GM19468 (cell line): ENCODE measurements at regions not wholly inside any gene's neighbourhood (a gene's known extent, or its start where the extent isn't known, plus 50 kb on each side); places are given as distances from the start of the nearest gene placed in this dataset.

ENCODE experiments used
- ATAC-seq: cut with Tn5 transposase; IDR thresholded peaks from one replicate; pipeline ENCODE4 v1.9.1; 2021; ENCODE audit warnings: mild to moderate bottlenecking, moderate library complexity, moderate number of reproducible peaks; ENCODE audit not compliant: unreplicated experiment; ENCODE audit errors: extremely low read depth

- ATAC-seq = no peak
Observed at GRCh38 chr15:46450810-46451182, 816.0 kb downstream of the SQOR start.

GRCh38 chr15:46452297-46452820 is 817.5 kb downstream of the SQOR start:
- ATAC-seq = no peak

- no peak for ATAC-seq
Observed at GRCh38 chr15:46456456-46456855, 821.6 kb downstream of the SQOR start.

GRCh38 chr15:46460431-46461094 is 825.7 kb downstream of the SQOR start:
- no peak for ATAC-seq

- ATAC-seq = no peak
Observed at GRCh38 chr15:46461416-46461815, 826.6 kb downstream of the SQOR start.

GRCh38 chr15:46467041-46467440 is 832.2 kb downstream of the SQOR start:
- no peak for ATAC-seq

GRCh38 chr15:46471096-46471495 is 836.3 kb downstream of the SQOR start:
- no peak for ATAC-seq

- no peak for ATAC-seq
Observed at GRCh38 chr15:46489276-46489675, 854.4 kb downstream of the SQOR start.

GRCh38 chr15:46496491-46497115 is 861.8 kb downstream of the SQOR start:
- ATAC-seq = no peak

- ATAC-seq = no peak
Observed at GRCh38 chr15:46502667-46503066, 867.8 kb downstream of the SQOR start.

GRCh38 chr15:46518381-46518780 is 883.6 kb downstream of the SQOR start:
- no peak for ATAC-seq

- no peak for ATAC-seq
Observed at GRCh38 chr15:46523701-46524100, 888.9 kb downstream of the SQOR start.

- ATAC-seq = no peak
Observed at GRCh38 chr15:46525984-46526725, 891.3 kb downstream of the SQOR start.

GRCh38 chr15:46526726-46527110 is 891.9 kb downstream of the SQOR start:
- no peak for ATAC-seq

- no peak for ATAC-seq
Observed at GRCh38 chr15:46543626-46544025, 908.8 kb downstream of the SQOR start.

GRCh38 chr15:46548989-46549388 is 914.2 kb downstream of the SQOR start:
- no peak for ATAC-seq

GRCh38 chr15:46552316-46552715 is 917.5 kb downstream of the SQOR start:
- no peak for ATAC-seq

- ATAC-seq = no peak
Observed at GRCh38 chr15:46555547-46555946, 920.7 kb downstream of the SQOR start.

GRCh38 chr15:46556010-46556409 is 921.2 kb downstream of the SQOR start:
- no peak for ATAC-seq

GRCh38 chr15:46556559-46557379 is 921.9 kb downstream of the SQOR start:
- ATAC-seq = no peak
